Sigmoid colon (tissue), 6 donors: ENCODE measurements at regions not wholly inside any gene's neighbourhood (a gene's known extent, or its start where the extent isn't known, plus 50 kb on each side); places are given as distances from the start of the nearest gene placed in this dataset.
A peak's percentile ranks its signal among the peaks of the same experiment; 100 is the strongest.

ENCODE experiments used
- DNase-seq: peaks from one replicate; pipeline ENCODE4 v3.0.0-alpha.2; 2019
- H3K27ac ChIP-seq, 4 donors: fragments of 200-600 bp; sonication (generic); one replicate each; pipeline ENCODE4 v1.5.1; 2016 to 2019; ENCODE audit warnings: mild to moderate bottlenecking in 1 of 4
- H3K27me3 ChIP-seq, 3 donors: fragments of 200-600 bp; sonication (generic); one replicate each; pipeline ENCODE4 v1.5.1; 2019; ENCODE audit warnings: mild to moderate bottlenecking in 1 of 3
- H3K36me3 ChIP-seq, 4 donors: fragments of 200-600 bp; sonication (generic); one replicate each; pipeline ENCODE4 v1.5.1; 2016 to 2019
- H3K4me1 ChIP-seq, 4 donors: fragments of 200-600 bp; sonication (generic); one replicate each; pipeline ENCODE4 v1.5.1; 2017 to 2019
- H3K4me3 ChIP-seq, 4 donors: fragments of 200-600 bp; sonication (generic); one replicate each; pipeline ENCODE4 v1.5.1; 2017 to 2019; ENCODE audit warnings: mild to moderate bottlenecking in 2 of 4, moderate library complexity in 1 of 4
- H3K9me3 ChIP-seq, 4 donors: fragments of 200-600 bp in 3 of 4; sonication (generic) in 3 of 4; one replicate each; pipeline versions ENCODE4 v1.5.1 to v1.6.1; 2013 to 2019
- EP300 ChIP-seq, 4 donors: sonication (generic); formaldehyde crosslinking; IDR thresholded peaks; one replicate each; pipeline ENCODE4 v1.6.1; 2017; ENCODE audit warnings: antibody characterized with exemption in 4 of 4
- POLR2A ChIP-seq, 2 donors: fragments of 450-650 bp; IDR thresholded peaks; one replicate each; pipeline ENCODE4 v1.6.1; 2016; ENCODE audit warnings: antibody characterized with exemption in 2 of 2, mild to moderate bottlenecking in 2 of 2, moderate library complexity in 2 of 2
- POLR2AphosphoS5 ChIP-seq, 4 donors: sonication (generic); formaldehyde crosslinking; IDR thresholded peaks; one replicate each; pipeline ENCODE4 v1.6.1; 2017; ENCODE audit warnings: antibody characterized with exemption in 4 of 4
- WGBS, 2 donors: extraction: QIAGEN DNeasy Blood & Tissue Kit; methylation state at CpG; one replicate each; pipeline ENCODE4 v1.1.7; 2013; 5-methylcytosine and 5-hydroxymethylcytosine counted together
- intact Hi-C: fragments of 100-400 bp; cut with DNase I; formaldehyde crosslinking; loops from one replicate; pipeline ENCODE4 v1.15.1; 2023
- TF ChIP-seq, protein P1 (sequence below), 4 experiments: fragments of 450-650 bp in 3 of 4; fragments of 200-600 bp in 1 of 4; IDR thresholded peaks; one replicate each; pipeline ENCODE4 v1.5.1; 2016 to 2019; ENCODE audit warnings: antibody characterized with exemption in 4 of 4, mild to moderate bottlenecking in 3 of 4, moderate library complexity in 2 of 4
- donor health status: healthy with polysubstance abuse.
- donor health status: healthy.

DNA sequence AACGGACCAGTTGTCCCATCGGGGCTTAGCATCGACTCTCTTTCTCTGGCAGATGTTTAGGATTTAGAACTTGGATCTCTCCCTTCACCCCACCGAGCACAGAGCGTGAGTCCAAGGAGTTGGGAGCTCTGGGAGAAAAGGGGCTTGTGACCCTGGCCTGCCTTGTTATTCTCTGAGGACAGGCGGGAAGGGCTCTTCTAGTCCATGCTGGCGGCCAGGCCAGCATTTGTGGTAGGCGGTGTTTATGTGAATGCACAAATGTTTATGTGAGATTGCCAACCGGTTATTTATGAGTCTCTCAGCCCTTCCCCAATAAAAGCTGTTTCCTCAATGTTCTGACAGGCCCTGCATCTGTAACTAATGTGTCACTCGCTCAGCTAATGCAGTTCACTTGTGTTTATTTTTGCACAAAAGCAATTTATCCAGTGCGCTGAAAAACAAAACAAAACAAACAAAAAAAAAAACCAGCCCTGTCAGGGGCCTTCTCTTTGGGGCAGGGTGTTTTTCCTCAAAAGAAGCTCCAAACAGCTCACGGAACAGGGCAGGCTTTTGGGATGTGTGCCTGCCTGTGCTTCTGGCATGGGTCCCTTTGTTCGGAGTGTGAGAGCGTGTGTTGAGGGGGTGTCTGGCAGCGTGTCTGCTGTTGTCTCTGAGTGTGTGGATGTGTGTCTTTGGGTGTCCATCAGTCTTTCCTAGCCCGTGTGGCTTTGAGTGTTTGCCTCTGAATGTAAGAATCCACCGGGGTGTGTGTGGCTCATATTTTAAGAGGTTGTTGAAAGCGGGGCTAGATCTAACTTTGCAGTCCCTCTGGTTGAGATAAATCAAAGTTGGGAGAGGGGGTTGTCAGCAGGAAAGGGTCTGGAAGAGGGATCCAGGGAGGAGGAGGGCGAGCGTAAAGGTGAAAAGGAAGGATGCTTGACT lies 52.8 kb upstream of the HAAO start:
- H3K9me3 ChIP-seq: no peaks in the 10 kb centered on the region
- H3K27ac ChIP-seq: peak overlapping the region; percentile 71 to 79 (median 74)
- H3K4me1 ChIP-seq: peaks cover 0 to 55% (median 47%) of the 10 kb centered on the region in 4 donors
- DNase-seq: peak; percentile 89
- H3K36me3 ChIP-seq: no peaks in the 10 kb centered on the region
- no peaks in the 10 kb centered on the region for H3K27me3 ChIP-seq
- TF ChIP-seq POLR2A (IDR thresholded peaks at IDR 0.05) (no peak), EP300 (IDR thresholded peaks at IDR 0.05) (peak in 3 of 4 donors; percentile 1 to 60 (median 45)), POLR2AphosphoS5 (IDR thresholded peaks at IDR 0.05) (peak; percentile 55 to 86 (median 80))
- TF ChIP-seq, protein P1, sequence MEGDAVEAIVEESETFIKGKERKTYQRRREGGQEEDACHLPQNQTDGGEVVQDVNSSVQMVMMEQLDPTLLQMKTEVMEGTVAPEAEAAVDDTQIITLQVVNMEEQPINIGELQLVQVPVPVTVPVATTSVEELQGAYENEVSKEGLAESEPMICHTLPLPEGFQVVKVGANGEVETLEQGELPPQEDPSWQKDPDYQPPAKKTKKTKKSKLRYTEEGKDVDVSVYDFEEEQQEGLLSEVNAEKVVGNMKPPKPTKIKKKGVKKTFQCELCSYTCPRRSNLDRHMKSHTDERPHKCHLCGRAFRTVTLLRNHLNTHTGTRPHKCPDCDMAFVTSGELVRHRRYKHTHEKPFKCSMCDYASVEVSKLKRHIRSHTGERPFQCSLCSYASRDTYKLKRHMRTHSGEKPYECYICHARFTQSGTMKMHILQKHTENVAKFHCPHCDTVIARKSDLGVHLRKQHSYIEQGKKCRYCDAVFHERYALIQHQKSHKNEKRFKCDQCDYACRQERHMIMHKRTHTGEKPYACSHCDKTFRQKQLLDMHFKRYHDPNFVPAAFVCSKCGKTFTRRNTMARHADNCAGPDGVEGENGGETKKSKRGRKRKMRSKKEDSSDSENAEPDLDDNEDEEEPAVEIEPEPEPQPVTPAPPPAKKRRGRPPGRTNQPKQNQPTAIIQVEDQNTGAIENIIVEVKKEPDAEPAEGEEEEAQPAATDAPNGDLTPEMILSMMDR (IDR thresholded peaks at IDR 0.05): peak in 1 of 4 experiments; percentile 11
- H3K4me3 ChIP-seq: peak overlapping the region in 1 of 4 donors; percentile 3
- WGBS, 2 donors: 55 to 61% methylated on average over 20 of the region's 20 CpGs
- intact Hi-C loops: loop anchor here (5.0 kb wide), 1 partner anchor 87 kb away; no protein-coding TSS in a partner anchor

DNA sequence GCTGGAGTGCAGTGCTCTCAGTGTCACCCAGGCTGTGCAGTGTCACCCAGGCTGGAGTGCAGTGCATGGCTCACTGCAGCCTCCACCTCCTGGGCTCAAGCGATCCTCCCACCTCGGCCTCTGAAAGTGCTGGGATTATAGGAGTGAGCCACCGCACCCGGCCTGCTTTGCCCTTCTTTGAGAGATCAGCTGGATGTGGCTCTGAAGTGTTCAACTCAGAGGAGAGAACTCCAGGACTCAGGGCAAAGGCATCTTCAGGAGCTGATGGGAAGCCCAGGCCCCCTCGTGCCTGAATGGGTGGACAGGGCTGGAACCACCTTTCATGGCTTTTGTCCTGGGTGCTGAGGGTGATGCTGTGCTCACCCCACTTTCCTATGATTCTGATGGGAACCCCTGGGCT lies 52.0 kb upstream of the HAAO start:
- Histone ChIP-seq H3K27me3 (no peaks in the 10 kb centered on the region), H3K27ac (peak overlapping the region; percentile 71 to 79 (median 74)), H3K4me3 (no peak overlapping the region), H3K4me1 (peaks cover 0 to 55% (median 49%) of the 10 kb centered on the region in 4 donors), H3K36me3 (no peaks in the 10 kb centered on the region), H3K9me3 (no peaks in the 10 kb centered on the region)
- 81 to 91% methylated on average over 5 of the region's 5 CpGs for WGBS, 2 donors
- TF ChIP-seq, protein P1 (IDR thresholded peaks at IDR 0.05): no peak
- no peak for TF ChIP-seq POLR2AphosphoS5 (IDR thresholded peaks at IDR 0.05)
- TF ChIP-seq EP300 (IDR thresholded peaks at IDR 0.05): no peak
- no peak for TF ChIP-seq POLR2A (IDR thresholded peaks at IDR 0.05)
- intact Hi-C loops: no loop called here
- no peak for DNase-seq

DNA sequence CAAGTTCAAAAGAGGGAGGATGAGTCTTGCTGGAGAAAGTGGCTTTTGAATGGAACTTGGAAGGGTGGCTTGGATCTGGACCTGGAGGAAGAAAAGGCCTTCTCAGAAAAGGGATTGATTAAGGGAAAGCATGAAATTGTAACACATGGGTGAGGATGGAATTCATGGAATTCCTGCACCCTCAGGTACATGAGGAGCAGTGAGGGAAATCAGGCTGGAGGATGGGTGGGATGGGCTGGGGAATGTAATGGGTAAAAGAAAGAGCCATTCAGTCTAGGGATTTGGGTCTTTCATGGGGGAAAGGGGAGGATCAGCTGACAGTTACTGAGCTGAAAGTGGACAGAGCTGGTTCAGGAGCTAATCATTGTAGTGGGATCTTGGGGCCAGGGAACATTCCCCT lies 51.2 kb upstream of the HAAO start:
- TF ChIP-seq POLR2AphosphoS5 (IDR thresholded peaks at IDR 0.05): no peak
- no peak for TF ChIP-seq EP300 (IDR thresholded peaks at IDR 0.05)
- TF ChIP-seq, protein P1 (IDR thresholded peaks at IDR 0.05): no peak
- no peak for TF ChIP-seq POLR2A (IDR thresholded peaks at IDR 0.05)
- no peaks in the 10 kb centered on the region for H3K36me3 ChIP-seq
- no peak overlapping the region for H3K4me3 ChIP-seq
- no peaks in the 10 kb centered on the region for H3K9me3 ChIP-seq
- H3K27me3 ChIP-seq: no peaks in the 10 kb centered on the region
- peaks cover 0 to 55% (median 49%) of the 10 kb centered on the region in 4 donors for H3K4me1 ChIP-seq
- peak overlapping the region in 3 of 4 donors; percentile 71 to 79 (median 75) for H3K27ac ChIP-seq
- no peak for DNase-seq
- intact Hi-C loops: no loop called here

DNA sequence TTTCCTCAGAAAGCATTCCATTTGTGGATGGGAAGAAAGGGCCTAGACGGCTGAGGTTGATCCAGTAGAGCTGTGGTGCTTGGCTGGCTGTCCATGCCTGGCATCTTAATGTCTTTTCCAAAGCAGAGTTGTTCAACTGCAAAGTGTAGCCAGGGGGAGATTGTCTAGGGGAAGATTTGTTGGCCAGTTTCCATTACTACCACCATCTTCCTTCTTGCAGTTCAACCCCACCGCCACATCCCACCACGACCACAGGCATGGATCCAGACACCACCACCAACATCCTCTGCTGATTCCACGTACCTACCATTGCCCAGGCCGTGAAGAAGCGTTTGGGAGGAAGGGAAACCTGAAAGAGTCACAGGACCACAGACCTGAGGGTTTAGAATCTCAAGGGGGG lies 50.7 kb upstream of the HAAO start:
- WGBS, 2 donors: 80 to 90% methylated on average over 6 of the region's 6 CpGs
- TF ChIP-seq, protein P1 (IDR thresholded peaks at IDR 0.05): no peak
- TF ChIP-seq POLR2AphosphoS5 (IDR thresholded peaks at IDR 0.05) (no peak), POLR2A (IDR thresholded peaks at IDR 0.05) (no peak), EP300 (IDR thresholded peaks at IDR 0.05) (no peak)
- intact Hi-C loops: no loop called here
- no peak for DNase-seq
- Histone ChIP-seq H3K9me3 (no peaks in the 10 kb centered on the region), H3K36me3 (no peaks in the 10 kb centered on the region), H3K4me3 (no peak overlapping the region), H3K27ac (peak overlapping the region in 3 of 4 donors; percentile 71 to 79 (median 75)), H3K27me3 (no peaks in the 10 kb centered on the region), H3K4me1 (peaks cover 0 to 55% (median 49%) of the 10 kb centered on the region in 4 donors)
